ENCODE measurements at regions not wholly inside any gene's neighbourhood (a gene's known extent, or its start where the extent isn't known, plus 50 kb on each side); places are given as distances from the start of the nearest gene placed in this dataset.
"Not testable (repeated sequence)": the region's sequence is repeated elsewhere in the genome, so short reads cannot be mapped to it uniquely, and the experiment has no call there.

DNA sequence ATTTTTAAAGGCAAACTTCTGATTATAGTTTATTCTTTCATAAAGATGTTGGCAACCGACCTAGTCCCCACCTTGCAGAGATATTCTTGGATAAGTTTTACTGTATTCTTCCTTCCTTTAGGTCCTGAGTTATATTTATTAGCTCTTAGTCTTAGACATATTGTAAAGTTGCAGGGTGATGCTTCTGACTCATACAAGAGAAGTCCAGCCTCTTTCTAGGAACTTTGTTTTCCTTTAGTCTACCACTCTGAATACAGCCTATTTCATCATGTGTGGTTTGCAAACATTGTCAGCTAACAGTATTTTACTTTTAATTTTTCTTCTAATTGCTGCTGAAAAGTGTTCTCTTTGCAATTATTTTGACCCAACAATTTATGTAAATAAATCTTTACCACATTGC, 686.7 kb downstream of the COL12A1 start:
- Histone ChIP-seq H3K36me3 (ENCODE audit: insufficient read depth, low read length) (no peaks in the 10 kb centered on the region), H3K4me3 (ENCODE audit: low read length) (no peak overlapping the region), H3K4me2 (ENCODE audit: low read length) (no peak overlapping the region), H3K9ac (ENCODE audit: low read depth, low read length) (no peak overlapping the region), H3K9me3 (replicated peaks; ENCODE audit: low read length) (no peaks in the 10 kb centered on the region), H3K27me3 (ENCODE audit: control insufficient read depth, insufficient read depth, low read length) (no peaks in the 10 kb centered on the region), H3K4me1 (ENCODE audit: control insufficient read depth, insufficient read depth, low read length) (no peaks in the 10 kb centered on the region)

DNA sequence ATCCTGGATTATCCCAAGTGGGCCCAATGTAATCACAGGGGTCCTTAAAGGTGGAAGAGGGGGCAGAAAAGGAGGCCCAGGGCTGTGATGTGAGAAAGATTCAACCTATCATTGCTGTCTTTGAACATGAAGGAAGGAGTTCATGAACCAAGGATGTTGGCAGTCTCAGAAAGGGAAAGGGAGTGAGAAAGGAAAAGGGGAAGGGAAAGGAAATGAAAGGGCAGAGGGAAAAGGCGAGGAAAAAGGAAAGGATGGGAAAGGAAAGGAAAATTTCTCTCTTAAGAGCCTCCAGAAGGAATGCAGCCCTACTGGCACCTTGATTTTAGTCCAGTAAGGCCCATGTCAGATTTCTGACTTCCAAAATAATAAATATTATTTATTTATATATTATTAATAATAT, 687.8 kb downstream of the COL12A1 start:
- no peaks in the 10 kb centered on the region for H3K9me3 ChIP-seq (replicated peaks; ENCODE audit: low read length)
- no peaks in the 10 kb centered on the region for H3K27me3 ChIP-seq (ENCODE audit: control insufficient read depth, insufficient read depth, low read length)
- no peak overlapping the region for H3K4me2 ChIP-seq (ENCODE audit: low read length)
- no peaks in the 10 kb centered on the region for H3K36me3 ChIP-seq (ENCODE audit: insufficient read depth, low read length)
- no peak overlapping the region for H3K4me3 ChIP-seq (ENCODE audit: low read length)
- no peak overlapping the region for H3K9ac ChIP-seq (ENCODE audit: low read depth, low read length)
- no peaks in the 10 kb centered on the region for H3K4me1 ChIP-seq (ENCODE audit: control insufficient read depth, insufficient read depth, low read length)

DNA sequence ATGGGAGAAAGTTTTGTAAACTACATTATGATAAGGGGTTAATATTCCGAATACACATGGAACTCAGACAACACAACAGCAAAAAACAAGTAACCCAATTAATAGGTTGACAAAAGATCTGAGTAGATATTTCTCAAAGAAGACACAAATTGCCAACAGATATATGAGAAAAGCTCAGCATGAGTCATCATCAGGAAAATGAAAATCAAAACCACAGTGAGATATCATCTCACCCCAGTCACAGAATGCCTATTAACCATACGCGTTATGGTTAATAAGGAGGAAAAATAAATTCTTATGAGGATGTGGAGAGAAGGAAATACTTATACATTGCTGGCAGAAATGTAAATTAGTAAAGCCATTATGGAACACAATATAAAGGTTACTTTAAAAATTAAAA, 695.0 kb downstream of the COL12A1 start:
- Histone ChIP-seq H3K4me3 (ENCODE audit: low read length) (no peak overlapping the region), H3K9ac (ENCODE audit: low read depth, low read length) (no peak overlapping the region), H3K4me1 (ENCODE audit: control insufficient read depth, insufficient read depth, low read length) (no peaks in the 10 kb centered on the region), H3K36me3 (ENCODE audit: insufficient read depth, low read length) (no peaks in the 10 kb centered on the region), H3K4me2 (ENCODE audit: low read length) (no peak overlapping the region), H3K9me3 (replicated peaks; ENCODE audit: low read length) (peaks cover 3% of the 10 kb centered on the region), H3K27me3 (ENCODE audit: control insufficient read depth, insufficient read depth, low read length) (no peaks in the 10 kb centered on the region)

DNA sequence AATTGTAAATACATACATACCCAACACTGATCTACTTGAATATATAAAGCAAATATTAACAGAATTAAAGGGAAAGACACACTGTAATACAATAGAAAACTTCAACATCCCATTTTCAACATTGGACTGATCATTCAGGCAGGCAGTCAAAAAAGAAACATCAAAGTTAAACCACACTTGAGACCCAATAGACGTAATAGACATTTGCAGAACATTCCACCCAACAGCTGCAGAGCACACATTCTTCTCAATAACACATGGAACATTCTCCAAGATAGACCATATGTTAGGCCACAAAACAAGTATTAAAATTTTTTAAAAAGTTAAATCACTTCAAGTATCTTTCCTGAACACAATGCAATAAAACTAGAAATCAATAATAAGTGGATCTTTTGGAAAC, 698.2 kb downstream of the COL12A1 start:
- H3K4me3 ChIP-seq (ENCODE audit: low read length) = no peak overlapping the region
- H3K9me3 ChIP-seq (replicated peaks; ENCODE audit: low read length) = peaks cover 5% of the 10 kb centered on the region
- no peak overlapping the region for H3K4me2 ChIP-seq (ENCODE audit: low read length)
- no peaks in the 10 kb centered on the region for H3K36me3 ChIP-seq (ENCODE audit: insufficient read depth, low read length)
- H3K9ac ChIP-seq (ENCODE audit: low read depth, low read length) = no peak overlapping the region
- no peaks in the 10 kb centered on the region for H3K27me3 ChIP-seq (ENCODE audit: control insufficient read depth, insufficient read depth, low read length)
- no peaks in the 10 kb centered on the region for H3K4me1 ChIP-seq (ENCODE audit: control insufficient read depth, insufficient read depth, low read length)

DNA sequence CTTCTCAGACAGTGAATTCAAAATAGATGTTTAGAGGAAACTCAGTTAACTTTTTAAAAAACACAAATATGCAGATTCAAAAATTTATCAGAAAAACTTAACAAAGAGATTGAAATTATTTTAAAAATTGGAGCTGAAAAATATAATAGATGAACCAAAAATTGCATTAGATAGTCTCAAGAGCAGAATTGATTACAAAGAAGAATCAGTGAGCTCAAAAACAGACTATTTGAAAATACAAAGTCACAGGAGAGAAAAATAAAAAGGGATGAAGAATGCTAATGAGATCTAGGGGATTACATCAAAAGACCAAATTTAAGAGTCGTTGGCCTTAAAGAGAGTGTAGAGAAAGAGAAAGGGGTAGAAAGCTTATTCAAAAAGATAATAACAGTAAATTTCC, 700.5 kb downstream of the COL12A1 start:
- no peak overlapping the region for H3K4me3 ChIP-seq (ENCODE audit: low read length)
- H3K9me3 ChIP-seq (replicated peaks; ENCODE audit: low read length) = peaks cover 5% of the 10 kb centered on the region
- no peaks in the 10 kb centered on the region for H3K36me3 ChIP-seq (ENCODE audit: insufficient read depth, low read length)
- H3K27me3 ChIP-seq (ENCODE audit: control insufficient read depth, insufficient read depth, low read length) = no peaks in the 10 kb centered on the region
- H3K9ac ChIP-seq (ENCODE audit: low read depth, low read length) = no peak overlapping the region
- H3K4me2 ChIP-seq (ENCODE audit: low read length) = no peak overlapping the region
- H3K4me1 ChIP-seq (ENCODE audit: control insufficient read depth, insufficient read depth, low read length) = no peaks in the 10 kb centered on the region

- H3K9ac ChIP-seq (ENCODE audit: low read depth, low read length) = no peak overlapping the region
- no peaks in the 10 kb centered on the region for H3K4me1 ChIP-seq (ENCODE audit: control insufficient read depth, insufficient read depth, low read length)
- no peak overlapping the region for H3K4me3 ChIP-seq (ENCODE audit: low read length)
- no peak overlapping the region for H3K4me2 ChIP-seq (ENCODE audit: low read length)
- no peaks in the 10 kb centered on the region for H3K36me3 ChIP-seq (ENCODE audit: insufficient read depth, low read length)
- no peaks in the 10 kb centered on the region for H3K27me3 ChIP-seq (ENCODE audit: control insufficient read depth, insufficient read depth, low read length)
- peaks cover 5% of the 10 kb centered on the region for H3K9me3 ChIP-seq (replicated peaks; ENCODE audit: low read length)
Measured at GRCh38 chr6:74504941-74505340, 700.9 kb downstream of the COL12A1 start.

DNA sequence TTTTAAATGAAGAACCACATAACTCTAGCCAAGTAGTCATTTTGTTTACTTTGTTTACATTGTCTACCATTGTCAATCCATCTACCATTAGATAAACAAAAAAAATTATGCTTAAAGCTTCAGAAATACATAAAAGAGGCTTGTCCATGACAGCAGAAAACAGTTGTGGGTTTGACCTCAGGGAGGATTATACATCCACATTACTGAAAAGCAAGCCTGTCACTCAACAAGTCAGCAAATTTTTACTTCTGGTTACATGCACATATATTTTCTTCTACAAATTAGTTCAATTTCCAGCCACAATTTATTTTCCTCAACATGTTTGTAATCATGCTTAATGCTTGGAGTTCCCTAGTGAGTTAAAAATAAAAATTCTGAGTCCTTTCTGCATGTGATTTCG, 713.3 kb downstream of the COL12A1 start:
- no peaks in the 10 kb centered on the region for H3K4me1 ChIP-seq (ENCODE audit: control insufficient read depth, insufficient read depth, low read length)
- H3K36me3 ChIP-seq (ENCODE audit: insufficient read depth, low read length) = no peaks in the 10 kb centered on the region
- no peak overlapping the region for H3K9ac ChIP-seq (ENCODE audit: low read depth, low read length)
- no peak overlapping the region for H3K4me3 ChIP-seq (ENCODE audit: low read length)
- H3K4me2 ChIP-seq (ENCODE audit: low read length) = no peak overlapping the region
- no peaks in the 10 kb centered on the region for H3K9me3 ChIP-seq (replicated peaks; ENCODE audit: low read length)
- H3K27me3 ChIP-seq (ENCODE audit: control insufficient read depth, insufficient read depth, low read length) = no peaks in the 10 kb centered on the region

DNA sequence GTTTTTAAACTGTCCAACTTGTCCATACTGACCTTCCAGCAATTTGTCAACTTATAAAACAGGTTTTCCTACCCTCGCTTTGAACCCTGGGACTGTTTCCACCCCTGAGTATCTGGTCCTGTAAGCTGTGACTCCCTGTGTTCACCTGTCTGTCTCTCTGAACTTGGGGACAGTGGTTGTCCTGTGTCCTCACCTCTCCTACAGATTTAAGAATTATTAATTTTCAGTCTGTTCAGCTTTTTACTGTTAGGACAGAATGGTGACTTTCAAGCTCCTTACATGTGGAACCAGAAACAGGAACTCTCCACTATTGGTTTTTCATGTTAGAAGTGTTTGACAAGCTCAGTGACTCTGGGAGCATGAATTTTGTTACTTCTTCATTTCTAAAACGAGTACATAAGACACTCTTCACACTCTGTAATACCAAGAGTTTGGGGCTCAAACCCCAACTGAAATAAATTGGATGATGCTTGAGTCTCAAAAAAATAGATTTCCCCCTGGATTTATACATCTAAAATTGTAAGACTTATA, 713.9 kb downstream of the COL12A1 start:
- no peak overlapping the region for H3K4me3 ChIP-seq (ENCODE audit: low read length)
- H3K9me3 ChIP-seq (replicated peaks; ENCODE audit: low read length) = no peaks in the 10 kb centered on the region
- no peaks in the 10 kb centered on the region for H3K4me1 ChIP-seq (ENCODE audit: control insufficient read depth, insufficient read depth, low read length)
- no peaks in the 10 kb centered on the region for H3K27me3 ChIP-seq (ENCODE audit: control insufficient read depth, insufficient read depth, low read length)
- H3K36me3 ChIP-seq (ENCODE audit: insufficient read depth, low read length) = no peaks in the 10 kb centered on the region
- no peak overlapping the region for H3K9ac ChIP-seq (ENCODE audit: low read depth, low read length)
- H3K4me2 ChIP-seq (ENCODE audit: low read length) = no peak overlapping the region

GRCh38 chr6:74488726-74489125, 717.1 kb downstream of the COL12A1 start:
- not testable (repeated sequence) for H3K9me3 ChIP-seq (replicated peaks; ENCODE audit: low read length); H3K27me3 ChIP-seq (ENCODE audit: control insufficient read depth, insufficient read depth, low read length); H3K4me1 ChIP-seq (ENCODE audit: control insufficient read depth, insufficient read depth, low read length); H3K4me2 ChIP-seq (ENCODE audit: low read length); H3K9ac ChIP-seq (ENCODE audit: low read depth, low read length); H3K36me3 ChIP-seq (ENCODE audit: insufficient read depth, low read length); H3K4me3 ChIP-seq (ENCODE audit: low read length)

GRCh38 chr6:74482180-74482579, 723.7 kb downstream of the COL12A1 start:
- Histone ChIP-seq H3K4me1 (ENCODE audit: control insufficient read depth, insufficient read depth, low read length) (no peaks in the 10 kb centered on the region), H3K9me3 (replicated peaks; ENCODE audit: low read length) (no peaks in the 10 kb centered on the region), H3K9ac (ENCODE audit: low read depth, low read length) (no peak overlapping the region), H3K4me3 (ENCODE audit: low read length) (no peak overlapping the region), H3K27me3 (ENCODE audit: control insufficient read depth, insufficient read depth, low read length) (no peaks in the 10 kb centered on the region), H3K4me2 (ENCODE audit: low read length) (no peak overlapping the region), H3K36me3 (ENCODE audit: insufficient read depth, low read length) (no peaks in the 10 kb centered on the region)

DNA sequence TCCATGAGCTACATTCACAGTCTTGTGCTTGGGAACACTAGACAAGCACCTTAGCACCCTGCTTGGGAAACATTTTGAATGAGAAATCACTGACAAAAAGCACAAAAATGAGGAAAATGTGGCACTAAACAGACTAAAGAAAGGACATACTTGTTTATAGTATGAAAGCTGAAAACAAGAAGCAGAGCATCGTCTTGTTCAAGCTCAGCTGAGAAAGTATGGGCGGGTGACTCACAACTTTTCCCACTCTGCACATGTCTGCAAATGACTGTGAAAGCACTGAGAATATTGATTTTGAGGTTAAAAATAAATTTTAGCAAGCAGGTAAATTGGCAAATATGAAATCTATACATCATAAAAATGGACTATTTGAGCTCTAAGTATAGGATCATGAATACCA, 725.3 kb downstream of the COL12A1 start:
- no peaks in the 10 kb centered on the region for H3K27me3 ChIP-seq (ENCODE audit: control insufficient read depth, insufficient read depth, low read length)
- no peak overlapping the region for H3K4me3 ChIP-seq (ENCODE audit: low read length)
- H3K4me1 ChIP-seq (ENCODE audit: control insufficient read depth, insufficient read depth, low read length) = no peaks in the 10 kb centered on the region
- H3K9ac ChIP-seq (ENCODE audit: low read depth, low read length) = no peak overlapping the region
- H3K36me3 ChIP-seq (ENCODE audit: insufficient read depth, low read length) = no peaks in the 10 kb centered on the region
- H3K4me2 ChIP-seq (ENCODE audit: low read length) = no peak overlapping the region
- no peaks in the 10 kb centered on the region for H3K9me3 ChIP-seq (replicated peaks; ENCODE audit: low read length)

GRCh38 chr6:74479960-74480359, 725.9 kb downstream of the COL12A1 start:
- no peak overlapping the region for H3K4me3 ChIP-seq (ENCODE audit: low read length)
- H3K4me1 ChIP-seq (ENCODE audit: control insufficient read depth, insufficient read depth, low read length) = no peaks in the 10 kb centered on the region
- no peaks in the 10 kb centered on the region for H3K27me3 ChIP-seq (ENCODE audit: control insufficient read depth, insufficient read depth, low read length)
- H3K4me2 ChIP-seq (ENCODE audit: low read length) = no peak overlapping the region
- H3K9me3 ChIP-seq (replicated peaks; ENCODE audit: low read length) = no peaks in the 10 kb centered on the region
- no peak overlapping the region for H3K9ac ChIP-seq (ENCODE audit: low read depth, low read length)
- H3K36me3 ChIP-seq (ENCODE audit: insufficient read depth, low read length) = no peaks in the 10 kb centered on the region
